Spinal cord (tissue), 9 donors: ENCODE measurements at regions not wholly inside any gene's neighbourhood (a gene's known extent, or its start where the extent isn't known, plus 50 kb on each side); places are given as distances from the start of the nearest gene placed in this dataset.

Experiments used
- DNase-seq, 6 donors: peaks; one replicate each; pipeline versions ENCODE4 v3.0.0 to v3.0.0-alpha.2; 2013 to 2015; ENCODE audit warnings: low spot score in 6 of 6, low read depth in 4 of 6
- H3K27ac ChIP-seq: one replicate; pipeline ENCODE4 v1.5.1; 2013; ENCODE audit warnings: low read depth, low read length, control low read depth
- H3K27me3 ChIP-seq: one replicate; pipeline ENCODE4 v1.6.1; 2013; ENCODE audit warnings: low read length; ENCODE audit not compliant: control insufficient read depth, insufficient read depth
- H3K36me3 ChIP-seq: one replicate; pipeline ENCODE4 v1.6.1; 2013; ENCODE audit warnings: low read length; ENCODE audit not compliant: control insufficient read depth, insufficient read depth
- H3K4me1 ChIP-seq: one replicate; pipeline ENCODE4 v1.6.1; 2013; ENCODE audit warnings: low read length; ENCODE audit not compliant: control insufficient read depth, insufficient read depth
- H3K4me3 ChIP-seq: one replicate; pipeline ENCODE4 v1.5.1; 2013; ENCODE audit warnings: low read depth, low read length, control low read depth
- H3K9me3 ChIP-seq: one replicate; pipeline ENCODE4 v1.6.1; 2013; ENCODE audit warnings: low read length; ENCODE audit not compliant: control insufficient read depth, insufficient read depth
- WGBS: methylation state at CpG from one replicate; pipeline ENCODE4 v1.1.5; 2013; ENCODE audit warnings: missing lambda C conversion rate; ENCODE audit not compliant: insufficient coverage; 5-methylcytosine and 5-hydroxymethylcytosine counted together
- donor health status: healthy.

DNA sequence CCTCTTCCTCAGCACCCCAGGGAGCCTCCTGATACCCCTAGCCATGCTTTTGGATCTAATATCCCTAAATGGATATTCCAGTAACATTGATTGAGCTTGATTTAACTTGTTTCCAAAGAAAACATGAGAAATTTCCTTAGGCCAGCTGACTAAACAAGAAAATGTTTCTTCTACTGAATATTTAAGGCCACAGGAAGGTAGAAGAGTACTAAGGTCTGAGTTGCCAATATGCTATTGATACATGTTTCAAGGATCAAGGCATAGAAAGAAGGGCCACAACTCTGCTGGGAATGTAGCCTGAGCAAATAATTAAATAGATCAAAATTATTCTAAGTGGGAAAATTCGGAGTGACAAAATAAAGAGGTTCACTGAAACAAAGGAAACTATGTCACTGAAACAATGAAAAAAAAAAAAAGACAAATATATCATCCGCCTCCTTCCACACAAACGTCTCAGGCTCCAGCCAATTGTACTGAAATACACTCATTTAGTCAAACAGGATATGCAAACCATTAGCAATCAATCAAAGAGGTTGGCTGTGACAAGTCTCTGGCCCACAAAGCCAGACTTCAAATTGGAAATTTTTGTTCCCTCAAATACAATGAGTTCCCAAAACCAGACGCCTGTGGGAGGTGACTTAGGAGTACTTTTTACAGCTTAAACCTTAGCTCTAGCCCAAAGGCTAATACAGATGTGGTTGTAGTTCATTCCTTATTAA lies 396.2 kb downstream of the HTR7 start:
- Histone ChIP-seq H3K27me3 (no peaks in the 10 kb centered on the region), H3K9me3 (no peaks in the 10 kb centered on the region), H3K4me1 (no peaks in the 10 kb centered on the region), H3K36me3 (no peaks in the 10 kb centered on the region), H3K27ac (peak overlapping the region; percentile 25), H3K4me3 (no peak overlapping the region)
- DNase-seq = peak in 2 of 6 donors; percentile 3 to 16
- no CpG with 5 or more reads among the region's 4 CpGs for WGBS

DNA sequence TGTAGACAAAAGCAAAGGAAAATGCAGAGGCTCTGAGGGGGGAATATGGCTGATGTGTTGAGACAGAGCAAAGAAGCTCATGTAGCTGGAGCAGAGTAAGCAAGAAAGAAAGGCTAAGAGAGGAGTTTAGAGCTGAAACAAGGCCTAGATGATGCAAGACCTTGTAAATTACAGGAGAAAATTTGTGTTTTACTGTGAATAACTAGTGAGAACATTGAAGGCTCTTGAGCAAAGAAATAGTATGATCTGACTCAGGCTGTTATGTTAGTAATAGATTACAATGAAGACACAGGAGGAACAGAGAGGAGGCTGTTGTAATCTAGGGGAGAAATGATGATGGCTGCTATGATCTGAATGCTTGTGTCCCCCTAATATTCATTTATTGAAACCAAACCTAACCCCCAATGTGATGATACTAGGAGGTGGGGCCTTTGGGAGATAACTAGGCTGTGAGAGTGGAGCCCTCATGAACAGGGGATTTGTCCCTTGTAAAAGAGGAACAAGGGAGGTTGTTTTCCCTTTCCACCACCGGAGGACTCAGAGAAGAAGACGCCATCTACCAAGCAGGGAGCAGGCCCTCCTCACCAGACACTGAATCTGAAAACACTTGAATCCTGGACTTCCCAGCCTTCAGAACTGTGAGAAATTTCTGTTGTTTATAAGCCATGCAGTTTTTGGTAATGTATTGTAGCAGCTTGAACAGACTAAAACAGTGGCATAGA lies 394.9 kb downstream of the HTR7 start:
- no CpG with 5 or more reads among the region's 2 CpGs for WGBS
- no peaks in the 10 kb centered on the region for H3K36me3 ChIP-seq
- no peaks in the 10 kb centered on the region for H3K27me3 ChIP-seq
- no peak for DNase-seq
- no peaks in the 10 kb centered on the region for H3K9me3 ChIP-seq
- no peak overlapping the region for H3K4me3 ChIP-seq
- H3K27ac ChIP-seq = no peak overlapping the region
- H3K4me1 ChIP-seq = no peaks in the 10 kb centered on the region

DNA sequence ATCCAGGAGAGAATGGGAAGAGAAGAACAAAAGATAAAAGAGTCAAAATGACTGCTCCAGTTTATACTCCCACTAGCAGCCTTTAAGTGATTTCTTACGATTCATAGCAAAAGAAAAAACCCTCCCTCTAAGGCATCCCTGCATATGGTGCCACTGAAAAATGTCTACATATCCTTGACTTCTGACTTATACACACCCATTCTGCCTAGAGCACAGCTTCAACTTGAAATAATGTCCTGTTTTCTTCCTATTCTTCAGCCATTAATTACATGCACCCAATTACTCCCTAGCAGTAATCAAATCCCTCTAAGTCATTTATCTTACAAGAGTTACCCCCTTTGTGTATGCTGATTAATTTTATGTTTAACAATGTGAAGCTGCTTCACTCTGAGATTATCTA lies 393.5 kb downstream of the HTR7 start:
- no peaks in the 10 kb centered on the region for H3K36me3 ChIP-seq
- 67% methylated on average over 1 of the region's 1 CpG for WGBS
- no peak overlapping the region for H3K4me3 ChIP-seq
- no peaks in the 10 kb centered on the region for H3K4me1 ChIP-seq
- H3K27ac ChIP-seq = no peak overlapping the region
- H3K9me3 ChIP-seq = no peaks in the 10 kb centered on the region
- DNase-seq = peak in 1 of 6 donors; percentile 35
- H3K27me3 ChIP-seq = no peaks in the 10 kb centered on the region

DNA sequence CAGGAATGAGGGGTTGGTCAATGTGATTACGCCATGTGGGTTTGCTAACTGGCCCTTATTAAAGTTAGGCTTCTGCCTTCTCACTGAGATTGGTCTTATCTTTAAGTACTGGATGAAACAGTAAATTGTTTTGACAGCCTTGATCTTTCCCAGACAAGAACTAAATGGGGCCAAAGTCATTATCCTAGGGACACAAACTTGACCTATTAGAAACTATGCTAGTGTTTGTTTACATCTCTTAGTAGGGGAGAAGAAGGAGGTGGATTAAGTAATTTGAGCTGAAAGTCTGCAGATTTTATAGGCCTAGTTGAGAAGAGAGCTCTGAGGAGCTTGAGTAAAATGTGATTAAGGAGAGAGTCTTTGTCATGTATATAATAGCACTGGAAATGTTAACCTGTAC lies 386.9 kb downstream of the HTR7 start:
- Histone ChIP-seq H3K4me3 (no peak overlapping the region), H3K27me3 (no peaks in the 10 kb centered on the region), H3K9me3 (no peaks in the 10 kb centered on the region), H3K4me1 (no peaks in the 10 kb centered on the region), H3K36me3 (no peaks in the 10 kb centered on the region), H3K27ac (no peak overlapping the region)
- no peak for DNase-seq
- WGBS = 86% methylated on average over 1 of the region's 1 CpG

- no peaks in the 10 kb centered on the region for H3K36me3 ChIP-seq
- H3K27ac ChIP-seq = no peak overlapping the region
- DNase-seq = no peak
- no peak overlapping the region for H3K4me3 ChIP-seq
- no peaks in the 10 kb centered on the region for H3K9me3 ChIP-seq
- H3K4me1 ChIP-seq = no peaks in the 10 kb centered on the region
- H3K27me3 ChIP-seq = no peaks in the 10 kb centered on the region
Observed at GRCh38 chr10:90480466-90480865, 377.4 kb downstream of the HTR7 start.

- H3K9me3 ChIP-seq = no peaks in the 10 kb centered on the region
- no peak overlapping the region for H3K27ac ChIP-seq
- 95% methylated on average over 2 of the region's 4 CpGs for WGBS
- no peak overlapping the region for H3K4me3 ChIP-seq
- H3K4me1 ChIP-seq = no peaks in the 10 kb centered on the region
- no peaks in the 10 kb centered on the region for H3K27me3 ChIP-seq
- no peaks in the 10 kb centered on the region for H3K36me3 ChIP-seq
- DNase-seq = no peak
Observed at GRCh38 chr10:90481326-90481923, 376.4 kb downstream of the HTR7 start.

- 84% methylated on average over 3 of the region's 3 CpGs for WGBS
- Histone ChIP-seq H3K4me3 (no peak overlapping the region), H3K4me1 (no peaks in the 10 kb centered on the region), H3K27ac (no peak overlapping the region), H3K36me3 (no peaks in the 10 kb centered on the region), H3K27me3 (no peaks in the 10 kb centered on the region), H3K9me3 (no peaks in the 10 kb centered on the region)
- no peak for DNase-seq
Observed at GRCh38 chr10:90484518-90484917, 373.3 kb downstream of the HTR7 start.

DNA sequence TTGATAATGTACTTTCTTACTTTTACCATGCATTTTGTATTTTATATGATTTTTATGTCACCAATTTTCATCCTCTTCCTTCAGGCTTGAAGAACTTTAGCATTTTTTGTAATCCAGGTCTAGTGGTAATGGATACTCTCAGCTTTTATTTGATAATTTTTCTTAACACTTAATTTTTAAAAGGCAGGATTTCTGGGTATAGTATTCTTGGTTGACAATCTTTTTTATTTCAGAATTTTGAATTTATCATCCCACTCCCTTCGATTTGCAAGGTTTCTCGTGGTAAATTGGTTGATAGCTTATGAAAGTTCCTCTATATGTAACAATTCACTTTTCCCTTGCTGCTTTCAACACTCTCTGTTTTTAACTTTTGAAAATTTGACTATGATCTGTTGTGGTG lies 363.7 kb downstream of the HTR7 start:
- Histone ChIP-seq H3K4me1 (no peaks in the 10 kb centered on the region), H3K27ac (no peak overlapping the region), H3K36me3 (no peaks in the 10 kb centered on the region), H3K9me3 (peaks cover 2% of the 10 kb centered on the region), H3K27me3 (no peaks in the 10 kb centered on the region), H3K4me3 (no peak overlapping the region)
- WGBS = no CpG with 5 or more reads among the region's 2 CpGs
- DNase-seq = no peak

- H3K4me1 ChIP-seq = no peaks in the 10 kb centered on the region
- H3K36me3 ChIP-seq = no peaks in the 10 kb centered on the region
- no CpG with 5 or more reads among the region's 2 CpGs for WGBS
- H3K9me3 ChIP-seq = no peaks in the 10 kb centered on the region
- H3K27me3 ChIP-seq = no peaks in the 10 kb centered on the region
- H3K4me3 ChIP-seq = no peak overlapping the region
- no peak for DNase-seq
- no peak overlapping the region for H3K27ac ChIP-seq
Observed at GRCh38 chr10:90504172-90504571, 353.7 kb downstream of the HTR7 start.

GRCh38 chr10:90526721-90527120 lies 331.1 kb downstream of the HTR7 start:
- H3K27me3 ChIP-seq = no peaks in the 10 kb centered on the region

More at GRCh38 chr10:90526721-90527120, 331.1 kb downstream of the HTR7 start:
- no peaks in the 10 kb centered on the region for H3K9me3 ChIP-seq
- H3K27ac ChIP-seq = no peak overlapping the region
- no CpG with 5 or more reads among the region's 1 CpG for WGBS
- no peaks in the 10 kb centered on the region for H3K4me1 ChIP-seq
- H3K36me3 ChIP-seq = no peaks in the 10 kb centered on the region
- no peak overlapping the region for H3K4me3 ChIP-seq
- DNase-seq = peak in 1 of 6 donors; percentile 6
